Fibroblast of pulmonary artery (primary cell): ENCODE measurements at regions not wholly inside any gene's neighbourhood (a gene's known extent, or its start where the extent isn't known, plus 50 kb on each side); places are given as distances from the start of the nearest gene placed in this dataset.

ENCODE experiments used
- DNase-seq: peaks from one replicate; pipeline ENCODE4 v3.0.0-alpha.2; 2010; ENCODE audit warnings: low read depth
- H3K4me3 ChIP-seq: replicated peaks from 2 replicates; pipeline ENCODE4 v1.5.1; 2011; ENCODE audit warnings: low read depth, mild to moderate bottlenecking, control low read depth, low read length, moderate library complexity
- TF ChIP-seq, protein P1 (sequence below): IDR thresholded peaks from 2 replicates; pipeline ENCODE4 v1.5.1; 2011; ENCODE audit warnings: mild to moderate bottlenecking, control low read depth, low read length, inconsistent platforms; ENCODE audit errors: missing control alignments

GRCh38 chr12:107263980-107264379, 170.6 kb upstream of the CRY1 start:
- H3K4me3 ChIP-seq: no peak overlapping the region
- DNase-seq: no peak
- TF ChIP-seq, protein P1, sequence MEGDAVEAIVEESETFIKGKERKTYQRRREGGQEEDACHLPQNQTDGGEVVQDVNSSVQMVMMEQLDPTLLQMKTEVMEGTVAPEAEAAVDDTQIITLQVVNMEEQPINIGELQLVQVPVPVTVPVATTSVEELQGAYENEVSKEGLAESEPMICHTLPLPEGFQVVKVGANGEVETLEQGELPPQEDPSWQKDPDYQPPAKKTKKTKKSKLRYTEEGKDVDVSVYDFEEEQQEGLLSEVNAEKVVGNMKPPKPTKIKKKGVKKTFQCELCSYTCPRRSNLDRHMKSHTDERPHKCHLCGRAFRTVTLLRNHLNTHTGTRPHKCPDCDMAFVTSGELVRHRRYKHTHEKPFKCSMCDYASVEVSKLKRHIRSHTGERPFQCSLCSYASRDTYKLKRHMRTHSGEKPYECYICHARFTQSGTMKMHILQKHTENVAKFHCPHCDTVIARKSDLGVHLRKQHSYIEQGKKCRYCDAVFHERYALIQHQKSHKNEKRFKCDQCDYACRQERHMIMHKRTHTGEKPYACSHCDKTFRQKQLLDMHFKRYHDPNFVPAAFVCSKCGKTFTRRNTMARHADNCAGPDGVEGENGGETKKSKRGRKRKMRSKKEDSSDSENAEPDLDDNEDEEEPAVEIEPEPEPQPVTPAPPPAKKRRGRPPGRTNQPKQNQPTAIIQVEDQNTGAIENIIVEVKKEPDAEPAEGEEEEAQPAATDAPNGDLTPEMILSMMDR: no peak

GRCh38 chr12:107264667-107265066, 171.3 kb upstream of the CRY1 start:
- DNase-seq: no peak
- H3K4me3 ChIP-seq: no peak overlapping the region
- TF ChIP-seq, protein P1: no peak

- no peak for DNase-seq
Observed at GRCh38 chr12:107267604-107268003, 174.3 kb upstream of the CRY1 start.

GRCh38 chr12:107271523-107271922, 178.2 kb upstream of the CRY1 start:
- TF ChIP-seq, protein P1: no peak
- DNase-seq: no peak
- H3K4me3 ChIP-seq: no peak overlapping the region

More at GRCh38 chr12:107267604-107268003, 174.3 kb upstream of the CRY1 start:
- TF ChIP-seq, protein P1: no peak
- no peak overlapping the region for H3K4me3 ChIP-seq

DNA sequence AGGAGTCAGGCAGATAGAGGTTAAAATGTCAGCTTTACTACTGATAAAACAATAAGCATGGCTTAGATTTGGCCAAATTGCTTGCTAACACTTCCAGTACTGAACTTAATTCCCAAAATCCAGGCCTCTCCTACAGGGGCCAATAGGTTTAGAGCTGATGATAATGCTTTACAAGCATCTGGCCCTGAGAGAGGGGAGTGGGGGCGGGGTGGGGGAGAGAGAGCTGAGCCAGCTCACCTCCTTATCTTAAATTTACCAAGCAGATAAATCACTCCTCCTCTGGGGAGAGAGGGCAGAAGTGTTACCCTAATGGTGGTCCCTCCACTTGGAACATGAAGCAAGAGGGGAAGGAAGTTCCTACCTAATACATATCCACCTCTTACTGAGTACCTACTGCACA, 182.2 kb upstream of the CRY1 start:
- H3K4me3 ChIP-seq: no peak overlapping the region
- DNase-seq: no peak
- TF ChIP-seq, protein P1: no peak

DNA sequence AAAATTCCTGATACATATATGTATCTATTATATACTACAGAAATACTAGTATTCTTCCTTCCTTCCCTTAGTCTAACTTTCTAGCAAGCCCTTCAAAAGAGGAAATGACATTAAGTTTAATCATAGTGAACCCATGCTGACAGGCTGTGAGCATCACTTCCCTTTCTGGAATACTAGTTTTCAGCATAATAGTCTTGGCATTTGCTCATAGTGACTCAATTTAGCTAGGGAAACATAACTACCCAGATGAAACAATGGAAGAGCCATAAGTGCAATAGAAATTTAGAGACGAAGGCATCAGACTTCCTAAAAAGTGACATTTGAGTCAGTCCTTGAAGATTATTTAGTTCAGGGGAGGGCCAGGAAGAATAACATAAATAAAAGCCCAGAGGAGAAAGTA, 184.5 kb upstream of the CRY1 start:
- TF ChIP-seq, protein P1: no peak
- peak; percentile 86 for DNase-seq

GRCh38 chr12:107282628-107283027, 189.3 kb upstream of the CRY1 start:
- no peak overlapping the region for H3K4me3 ChIP-seq
- no peak for DNase-seq
- TF ChIP-seq, protein P1: no peak

More for the DNA sequence above, 184.5 kb upstream of the CRY1 start:
- no peak overlapping the region for H3K4me3 ChIP-seq
